Keratinocyte (primary cell): ENCODE measurements at regions not wholly inside any gene's neighbourhood (a gene's known extent, or its start where the extent isn't known, plus 50 kb on each side); places are given as distances from the start of the nearest gene placed in this dataset.
"Not testable (repeated sequence)": the region's sequence is repeated elsewhere in the genome, so short reads cannot be mapped to it uniquely, and the experiment has no call there.

ENCODE experiments used
- DNase-seq: peaks from one replicate; pipeline ENCODE4 v3.0.0-alpha.2; 2011; ENCODE audit warnings: low read depth, missing footprints, low spot score
- FAIRE-seq: peaks from 2 replicates; lab custom pipeline; 2011; peaks lifted over from hg19 to GRCh38; lab: Jason Lieb, UNC
- H2AFZ ChIP-seq: 2 replicates; pipeline ENCODE4 v1.6.0; 2012; ENCODE audit warnings: low read length, control low read depth, inconsistent platforms; ENCODE audit not compliant: control insufficient read depth
- H3K27ac ChIP-seq: 2 replicates; pipeline ENCODE4 v1.5.1; 2011; ENCODE audit warnings: low read length; ENCODE audit not compliant: control insufficient read depth, insufficient read depth
- H3K27me3 ChIP-seq: 3 replicates; pipeline ENCODE4 v1.6.0; 2011; ENCODE audit warnings: low read length; ENCODE audit not compliant: control insufficient read depth, insufficient read depth; ENCODE audit errors: extremely low read depth
- H3K36me3 ChIP-seq, 2 experiments: 2 replicates in 1 of 2; 3 replicates in 1 of 2; pipeline ENCODE4 v1.5.1; 2011; ENCODE audit warnings: low read length in 2 of 2, mild to moderate bottlenecking in 1 of 2; ENCODE audit not compliant: control insufficient read depth in 2 of 2, insufficient read depth in 2 of 2; ENCODE audit errors: extremely low read depth in 1 of 2
- H3K4me1 ChIP-seq: 3 replicates; pipeline ENCODE4 v1.5.1; 2011; ENCODE audit warnings: low read length; ENCODE audit not compliant: control insufficient read depth, insufficient read depth; ENCODE audit errors: extremely low read depth
- H3K4me2 ChIP-seq: 3 replicates; pipeline ENCODE4 v1.6.0; 2011; ENCODE audit warnings: low read depth, low read length; ENCODE audit not compliant: control insufficient read depth, insufficient read depth; ENCODE audit errors: extremely low read depth
- H3K4me3 ChIP-seq, 3 experiments: fragments of 200-600 bp in 1 of 3; sonication (generic) in 1 of 3; 2 replicates in 2 of 3; 3 replicates in 1 of 3; pipeline ENCODE4 v1.5.1; 2011 to 2016; ENCODE audit warnings: low read length in 3 of 3, mild to moderate bottlenecking in 3 of 3, control low read depth in 2 of 3, inconsistent platforms in 1 of 3, low read depth in 1 of 3, mixed read lengths in 1 of 3, mixed run types in 1 of 3, moderate library complexity in 1 of 3; ENCODE audit not compliant: control insufficient read depth in 2 of 3, insufficient read depth in 2 of 3; ENCODE audit errors: extremely low read depth in 1 of 3
- H3K79me2 ChIP-seq: 2 replicates; pipeline ENCODE4 v1.6.0; 2012; ENCODE audit warnings: low read length; ENCODE audit not compliant: control insufficient read depth, insufficient read depth
- H3K9ac ChIP-seq: 3 replicates; pipeline ENCODE4 v1.6.0; 2011; ENCODE audit warnings: low read length; ENCODE audit not compliant: control insufficient read depth, insufficient read depth; ENCODE audit errors: extremely low read depth
- H3K9me1 ChIP-seq: 3 replicates; pipeline ENCODE4 v1.6.0; 2011; ENCODE audit warnings: low read length; ENCODE audit not compliant: control insufficient read depth, insufficient read depth; ENCODE audit errors: extremely low read depth
- H3K9me3 ChIP-seq: 2 replicates; pipeline ENCODE4 v1.5.1; 2012; ENCODE audit warnings: low read depth, low read length; ENCODE audit not compliant: control insufficient read depth
- H4K20me1 ChIP-seq: 3 replicates; pipeline ENCODE4 v1.6.0; 2011; ENCODE audit warnings: low read length; ENCODE audit not compliant: control insufficient read depth, insufficient read depth; ENCODE audit errors: extremely low read depth
- EZH2 ChIP-seq: IDR thresholded peaks from one replicate; pipeline ENCODE4 v1.6.1; 2012; ENCODE audit warnings: inconsistent platforms, mild to moderate bottlenecking, low read length, moderate library complexity
- dilution Hi-C: fragments of 300-500 bp; cut with MboI; formaldehyde crosslinking; loops from one replicate; pipeline ENCODE4 v1.7.0; 2020; ENCODE audit warnings: low sequenced_read_pairs; ENCODE audit not compliant: extremely low pct_ligation_motif_present
- TF ChIP-seq, protein P1 (sequence below), 3 experiments: IDR thresholded peaks in 1 of 3; conservative IDR thresholded peaks in 1 of 3; optimal IDR thresholded peaks in 1 of 3; 2 replicates in 2 of 3; 3 replicates in 1 of 3; pipeline versions ENCODE3 to v1.5.1; 2011; ENCODE audit warnings: low read length in 3 of 3, mild to moderate bottlenecking in 3 of 3, moderate library complexity in 2 of 3, control low read depth in 1 of 3, inconsistent platforms in 1 of 3; ENCODE audit not compliant: insufficient read depth in 2 of 3; ENCODE audit errors: extremely low read depth in 1 of 3

DNA sequence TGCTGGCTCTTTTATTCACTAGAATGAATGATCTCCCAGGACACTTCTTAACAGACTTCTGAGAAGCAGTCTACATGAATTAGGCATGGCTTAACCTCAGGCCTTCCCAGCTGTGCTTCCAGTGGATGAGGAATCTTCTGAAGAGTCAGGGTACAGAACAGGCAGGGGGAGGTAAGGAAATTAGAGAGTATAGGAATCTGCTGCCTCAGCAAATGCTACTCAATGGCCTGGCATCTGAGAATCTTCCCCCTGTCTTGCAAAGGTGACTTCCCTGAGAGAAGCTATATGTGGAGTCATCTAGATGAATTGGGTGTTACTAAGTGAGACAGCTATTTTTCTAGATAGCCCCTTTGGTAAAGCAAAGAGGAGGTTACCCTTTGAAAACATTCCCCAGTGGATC, 496.2 kb upstream of the CCDC196 start:
- Histone ChIP-seq H3K4me2 (no peak overlapping the region), H3K36me3 (no peaks in the 10 kb centered on the region), H3K9ac (no peak overlapping the region), H3K4me1 (no peaks in the 10 kb centered on the region), H3K4me3 (no peak overlapping the region), H3K9me1 (no peaks in the 10 kb centered on the region), H3K27me3 (no peaks in the 10 kb centered on the region), H3K79me2 (no peaks in the 10 kb centered on the region), H2AFZ (no peak overlapping the region), H3K9me3 (no peaks in the 10 kb centered on the region), H4K20me1 (no peaks in the 10 kb centered on the region), H3K27ac (no peak overlapping the region)
- TF ChIP-seq EZH2: no peak
- TF ChIP-seq, protein P1, sequence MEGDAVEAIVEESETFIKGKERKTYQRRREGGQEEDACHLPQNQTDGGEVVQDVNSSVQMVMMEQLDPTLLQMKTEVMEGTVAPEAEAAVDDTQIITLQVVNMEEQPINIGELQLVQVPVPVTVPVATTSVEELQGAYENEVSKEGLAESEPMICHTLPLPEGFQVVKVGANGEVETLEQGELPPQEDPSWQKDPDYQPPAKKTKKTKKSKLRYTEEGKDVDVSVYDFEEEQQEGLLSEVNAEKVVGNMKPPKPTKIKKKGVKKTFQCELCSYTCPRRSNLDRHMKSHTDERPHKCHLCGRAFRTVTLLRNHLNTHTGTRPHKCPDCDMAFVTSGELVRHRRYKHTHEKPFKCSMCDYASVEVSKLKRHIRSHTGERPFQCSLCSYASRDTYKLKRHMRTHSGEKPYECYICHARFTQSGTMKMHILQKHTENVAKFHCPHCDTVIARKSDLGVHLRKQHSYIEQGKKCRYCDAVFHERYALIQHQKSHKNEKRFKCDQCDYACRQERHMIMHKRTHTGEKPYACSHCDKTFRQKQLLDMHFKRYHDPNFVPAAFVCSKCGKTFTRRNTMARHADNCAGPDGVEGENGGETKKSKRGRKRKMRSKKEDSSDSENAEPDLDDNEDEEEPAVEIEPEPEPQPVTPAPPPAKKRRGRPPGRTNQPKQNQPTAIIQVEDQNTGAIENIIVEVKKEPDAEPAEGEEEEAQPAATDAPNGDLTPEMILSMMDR (optimal IDR thresholded peaks at IDR 0.05 in 1 of 3, IDR thresholded peaks at IDR 0.05 in 1 of 3, conservative IDR thresholded peaks at IDR 0.05 in 1 of 3; ENCODE audit: extremely low read depth in 1 of 3, insufficient read depth in 2 of 3, low read length in 3 of 3): no peak
- no peak for DNase-seq
- FAIRE-seq: no peak
- dilution Hi-C loops: no loop called here

DNA sequence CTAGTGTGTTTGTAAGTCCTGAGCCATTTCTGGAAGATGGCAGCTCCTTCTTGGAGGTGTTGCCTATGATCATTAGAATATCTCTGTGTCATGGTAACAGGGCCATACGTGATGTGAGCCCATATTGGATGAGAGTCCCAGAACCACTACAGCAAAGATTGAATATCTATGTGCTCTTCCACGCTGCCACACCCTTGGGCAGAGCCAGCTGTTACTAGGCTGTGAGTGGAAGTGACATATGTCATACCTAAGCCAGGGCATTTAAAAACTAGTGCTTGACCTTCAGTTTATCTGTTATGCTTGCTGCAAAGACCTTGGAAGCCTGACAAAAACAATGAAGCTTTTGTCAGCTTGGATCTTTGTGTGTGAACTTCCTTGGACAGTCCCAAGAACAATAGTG, 495.1 kb upstream of the CCDC196 start:
- dilution Hi-C loops: no loop called here
- H3K4me1 ChIP-seq: no peaks in the 10 kb centered on the region

DNA sequence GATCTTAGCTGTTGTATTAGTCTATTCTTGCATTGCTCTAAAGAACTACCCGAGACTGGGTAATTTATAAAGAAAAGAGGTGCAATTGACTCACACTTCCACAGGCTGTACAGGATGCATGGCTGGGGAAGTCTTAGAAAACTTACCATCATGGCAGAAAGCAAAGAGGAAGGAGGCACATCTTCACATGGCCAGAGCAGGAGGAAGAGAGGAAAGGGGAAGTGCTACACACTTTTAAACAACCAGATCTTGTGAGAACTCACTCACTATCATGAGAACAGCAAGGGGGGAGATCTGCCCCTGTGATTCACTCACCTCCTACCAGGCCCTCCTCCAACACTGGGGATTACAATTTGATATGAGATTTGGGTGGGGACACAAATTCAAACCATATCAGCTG, 494.2 kb upstream of the CCDC196 start:
- H3K4me3 ChIP-seq, H3K79me2 ChIP-seq, H3K9me3 ChIP-seq, H3K36me3 ChIP-seq, H2AFZ ChIP-seq, H4K20me1 ChIP-seq, H3K9me1 ChIP-seq, H3K27ac ChIP-seq, H3K4me2 ChIP-seq, dilution Hi-C loops, H3K4me1 ChIP-seq, H3K9ac ChIP-seq, DNase-seq, FAIRE-seq, H3K27me3 ChIP-seq: not testable (repeated sequence)

More for the DNA sequence above, 495.1 kb upstream of the CCDC196 start:
- Histone ChIP-seq H3K36me3 (no peaks in the 10 kb centered on the region), H3K4me3 (no peak overlapping the region), H3K79me2 (no peaks in the 10 kb centered on the region), H3K27ac (no peak overlapping the region), H2AFZ (no peak overlapping the region), H3K27me3 (no peaks in the 10 kb centered on the region), H3K9ac (no peak overlapping the region), H3K9me3 (no peaks in the 10 kb centered on the region), H3K4me2 (no peak overlapping the region), H4K20me1 (no peaks in the 10 kb centered on the region), H3K9me1 (no peaks in the 10 kb centered on the region)
- TF ChIP-seq, protein P1 (optimal IDR thresholded peaks at IDR 0.05 in 1 of 3, IDR thresholded peaks at IDR 0.05 in 1 of 3, conservative IDR thresholded peaks at IDR 0.05 in 1 of 3; ENCODE audit: extremely low read depth in 1 of 3, insufficient read depth in 2 of 3, low read length in 3 of 3): no peak
- TF ChIP-seq EZH2: no peak
- FAIRE-seq (no peak), DNase-seq (no peak)
